Inflammatory macrophage treated with lipopolysaccharide for 4 hours (primary cell): ENCODE measurements at regions not wholly inside any gene's neighbourhood (a gene's known extent, or its start where the extent isn't known, plus 50 kb on each side); places are given as distances from the start of the nearest gene placed in this dataset.
"Not testable (repeated sequence)": the region's sequence is repeated elsewhere in the genome, so short reads cannot be mapped to it uniquely, and the experiment has no call there.

Source experiments
- DNase-seq: peaks from one replicate; pipeline ENCODE4 v3.0.0-alpha.2; 2020

GRCh38 chr6:95867205-95867604 lies 148.6 kb upstream of the FUT9 start:
- no peak for DNase-seq

- DNase-seq = no peak
These were observed 138.3 kb upstream of the FUT9 start for GRCh38 chr6:95877480-95877879.

GRCh38 chr6:95879856-95880255 lies 135.9 kb upstream of the FUT9 start:
- DNase-seq = no peak

- DNase-seq = no peak
These were observed 133.4 kb upstream of the FUT9 start for GRCh38 chr6:95882371-95882770.

GRCh38 chr6:95888711-95889110 lies 127.1 kb upstream of the FUT9 start:
- DNase-seq = not testable (repeated sequence)

- no peak for DNase-seq
These were observed 110.6 kb upstream of the FUT9 start for GRCh38 chr6:95905132-95905531.

- DNase-seq = peak; percentile 2
These were observed 98.7 kb upstream of the FUT9 start for GRCh38 chr6:95917034-95917433.

- DNase-seq = no peak
These were observed 92.3 kb upstream of the FUT9 start for GRCh38 chr6:95923518-95923917.

GRCh38 chr6:95935736-95936135 lies 80.0 kb upstream of the FUT9 start:
- DNase-seq = no peak

- no peak for DNase-seq
These were observed 68.9 kb upstream of the FUT9 start for GRCh38 chr6:95946906-95947305.

- no peak for DNase-seq
These were observed 67.5 kb upstream of the FUT9 start for GRCh38 chr6:95948324-95948723.

- DNase-seq = no peak
These were observed 65.8 kb upstream of the FUT9 start for GRCh38 chr6:95949985-95950384.

- DNase-seq = no peak
These were observed 57.1 kb upstream of the FUT9 start for GRCh38 chr6:95958686-95959085.

GRCh38 chr6:95959261-95959660 lies 56.5 kb upstream of the FUT9 start:
- no peak for DNase-seq
